ENCODE measurements at regions not wholly inside any gene's neighbourhood (a gene's known extent, or its start where the extent isn't known, plus 50 kb on each side); places are given as distances from the start of the nearest gene placed in this dataset.

- no peak for DNase-seq
Measured at GRCh38 chr13:105969761-105970160, 565.7 kb downstream of the EFNB2 start.

DNA sequence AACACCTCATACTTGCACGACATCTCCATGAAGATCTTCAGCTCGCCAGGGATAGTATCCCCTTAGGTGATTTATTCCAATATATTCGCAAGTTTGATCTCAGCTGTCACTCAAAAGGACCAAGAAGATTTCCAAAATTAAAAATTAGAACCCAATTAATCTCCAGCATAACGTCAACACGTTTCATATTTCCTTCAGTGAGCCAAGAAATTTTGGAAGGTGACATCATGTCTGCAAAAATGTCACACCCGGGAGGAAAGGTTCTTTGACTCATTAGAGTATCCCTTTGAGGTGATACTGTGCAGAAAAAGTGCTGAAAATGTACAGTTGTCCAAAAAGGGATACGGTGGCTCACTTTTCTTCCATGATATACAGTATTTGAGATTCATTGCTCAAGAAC is 569.6 kb downstream of the EFNB2 start:
- no peak for DNase-seq

DNA sequence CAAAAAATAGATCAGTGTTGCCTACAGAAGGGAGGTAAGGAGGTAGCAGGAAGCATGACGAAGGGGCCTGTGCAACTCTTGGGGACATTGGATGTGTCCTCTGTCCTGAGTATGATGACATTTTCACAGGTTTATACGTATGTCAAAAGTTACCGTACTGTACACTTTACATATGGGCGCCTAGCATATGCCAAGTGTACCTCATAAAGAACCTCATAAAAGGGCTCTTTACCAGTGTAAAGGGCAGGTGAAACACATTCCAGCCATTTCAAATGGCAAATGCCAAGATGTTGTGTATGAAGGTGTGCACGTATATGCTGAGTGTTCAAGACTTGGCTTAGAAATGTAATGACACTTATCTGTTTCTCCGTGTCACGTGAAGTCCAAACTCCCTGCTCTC is 573.4 kb downstream of the EFNB2 start:
- no peak for DNase-seq

GRCh38 chr13:105961438-105961837 is 574.0 kb downstream of the EFNB2 start:
- no peak for DNase-seq

- peak; percentile 82 for DNase-seq
Measured at GRCh38 chr13:105960326-105960725, 575.1 kb downstream of the EFNB2 start.

DNA sequence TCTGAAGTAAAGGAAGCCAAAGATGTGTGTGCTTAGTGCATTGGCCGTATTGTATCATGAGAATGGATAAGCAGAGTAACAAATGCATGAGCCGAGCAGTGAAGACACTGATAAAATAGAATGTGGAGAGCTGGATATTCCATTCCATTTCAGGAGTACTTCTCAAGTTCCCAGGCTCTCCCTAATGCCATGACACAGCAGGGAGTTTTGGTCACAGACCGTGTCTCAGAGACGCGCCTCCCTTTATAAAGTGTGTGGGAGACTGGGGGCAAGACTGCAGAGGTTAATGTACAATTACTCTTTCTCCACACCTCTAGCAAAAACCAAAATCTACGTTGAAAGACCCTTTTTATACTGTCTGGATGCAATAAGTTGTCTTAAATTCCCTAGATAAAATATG is 575.6 kb downstream of the EFNB2 start:
- DNase-seq, result no peak

GRCh38 chr13:105957769-105958438 is 577.6 kb downstream of the EFNB2 start:
- DNase-seq, result no peak

DNA sequence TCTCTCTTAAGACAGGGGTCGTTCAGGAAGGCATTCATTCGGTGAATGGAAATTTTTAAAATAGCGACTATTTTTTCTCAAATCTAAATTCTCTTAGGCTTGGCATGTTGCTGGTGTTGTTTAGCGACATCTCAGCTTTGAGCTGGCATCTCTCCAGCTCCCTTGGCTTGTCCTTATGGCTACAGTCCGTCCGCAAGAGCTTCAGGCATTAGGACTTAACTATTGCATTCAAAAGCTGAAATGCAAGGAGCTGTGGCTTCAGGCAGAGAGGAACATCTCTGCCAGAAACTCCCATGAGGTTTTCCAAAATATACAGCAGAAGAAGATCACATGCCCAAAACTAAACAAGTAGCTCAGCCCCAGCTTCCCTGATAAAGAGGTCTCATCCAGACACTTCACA is 578.5 kb downstream of the EFNB2 start:
- no peak for DNase-seq

DNA sequence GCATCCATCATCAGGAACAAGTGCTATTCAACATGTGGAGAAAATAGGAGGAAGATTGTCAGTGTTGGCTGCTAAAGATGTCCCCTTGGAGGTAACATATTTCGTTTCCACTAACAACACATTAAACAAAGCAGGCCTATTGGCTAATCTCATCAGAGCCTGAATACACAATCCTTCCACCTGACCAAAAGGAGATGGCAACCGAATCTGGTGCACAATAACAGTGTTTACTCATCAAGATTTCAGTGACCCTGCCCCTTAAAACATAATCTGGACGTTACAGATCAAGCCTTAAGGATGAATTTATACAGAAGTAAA is 582.5 kb downstream of the EFNB2 start:
- peak; percentile 50 for DNase-seq

DNA sequence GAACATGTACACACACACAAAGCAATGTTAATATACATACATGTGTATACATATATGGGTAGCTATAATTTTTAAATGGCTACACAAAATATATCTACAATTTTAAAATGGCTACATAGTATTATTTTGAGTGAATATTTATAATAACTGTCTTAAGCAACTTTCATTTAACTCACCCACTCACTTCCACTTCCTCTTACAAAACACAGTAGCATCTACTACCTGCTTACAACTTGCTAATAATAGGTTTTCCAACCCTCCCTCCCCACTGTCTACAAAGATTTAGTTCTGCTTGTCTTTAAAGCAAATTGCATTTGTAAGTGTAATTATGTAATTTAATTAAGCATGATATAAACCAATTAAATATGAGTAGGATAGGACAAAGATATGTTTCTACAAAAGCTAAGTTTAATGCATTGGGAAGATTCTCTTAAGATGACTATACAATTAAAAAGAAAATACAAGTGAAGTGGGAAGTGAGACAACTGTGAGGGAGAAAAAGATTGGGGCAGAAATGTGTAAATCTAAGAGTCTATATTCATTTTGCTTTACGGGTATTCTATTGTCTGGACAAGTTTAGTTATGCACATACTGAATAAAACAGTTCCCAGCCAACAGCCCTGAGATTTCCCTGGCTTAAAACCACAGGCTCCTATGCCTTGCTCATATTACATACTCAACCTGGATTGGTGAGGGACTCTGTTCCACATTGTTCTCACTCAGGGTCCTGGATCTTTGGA is 583.1 kb downstream of the EFNB2 start:
- peak; percentile 28 for DNase-seq

- DNase-seq, result peak; percentile 30
Measured at GRCh38 chr13:105948143-105948542, 587.3 kb downstream of the EFNB2 start.

DNA sequence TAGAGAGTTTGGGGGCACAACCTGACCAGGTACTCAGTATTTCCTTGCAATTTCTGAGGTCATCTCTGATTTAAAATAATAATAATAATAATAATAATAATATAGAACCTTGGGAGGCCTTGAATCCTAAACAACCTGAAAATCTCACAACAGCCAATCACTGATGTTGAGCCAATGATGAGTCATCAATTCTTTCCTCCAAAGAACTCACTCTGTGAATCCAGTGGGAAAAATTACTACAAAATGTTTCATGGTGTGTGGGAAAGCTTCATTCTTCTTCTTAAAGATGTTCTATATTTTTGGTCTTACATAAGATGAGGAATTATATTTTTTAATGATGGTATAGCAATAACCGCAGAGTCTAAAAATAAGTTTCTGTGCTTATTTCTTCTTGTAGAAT is 594.6 kb downstream of the EFNB2 start:
- DNase-seq, result no peak

DNA sequence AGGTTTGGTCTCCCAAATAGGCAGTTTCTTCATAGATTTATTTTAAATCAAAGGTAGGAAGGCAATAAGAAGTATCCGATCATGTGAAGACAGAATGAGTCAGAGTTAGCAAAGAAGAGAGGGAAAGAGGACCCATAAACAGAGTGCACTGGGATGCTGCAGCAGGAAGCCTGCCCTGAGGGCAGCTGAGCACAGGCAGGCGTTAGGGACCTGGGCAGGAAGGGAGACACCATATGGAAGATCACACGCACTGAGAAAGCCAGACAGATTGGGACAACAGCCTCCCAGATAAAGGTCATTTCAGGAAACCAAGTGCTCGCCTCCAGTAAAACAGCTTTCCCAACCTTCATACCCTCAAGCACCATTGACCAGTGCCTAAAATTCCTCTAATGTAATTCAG is 598.0 kb downstream of the EFNB2 start:
- DNase-seq, result peak; percentile 82

GRCh38 chr13:105936816-105937215 is 598.6 kb downstream of the EFNB2 start:
- no peak for DNase-seq

DNA sequence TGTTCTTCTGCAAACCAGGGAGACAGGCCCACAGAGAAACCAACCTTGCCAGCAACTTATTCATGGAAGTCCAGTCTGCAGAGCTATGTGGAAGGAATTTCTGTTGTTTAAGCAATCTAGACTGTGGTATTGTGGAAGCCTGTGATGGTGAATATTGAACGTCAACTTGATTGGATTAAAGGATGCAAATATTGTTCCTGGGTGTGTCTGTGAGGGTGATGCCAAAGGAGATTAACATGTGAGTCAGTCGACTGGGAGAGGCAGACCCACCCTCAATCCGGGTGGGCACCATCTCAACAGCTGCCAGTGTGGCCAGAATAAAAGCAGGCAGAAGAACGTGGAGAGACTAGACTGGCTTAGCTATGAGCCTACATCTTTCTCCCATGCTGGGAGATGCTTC is 606.0 kb downstream of the EFNB2 start:
- DNase-seq, result no peak

- no peak for DNase-seq
Measured at GRCh38 chr13:105928901-105929300, 606.6 kb downstream of the EFNB2 start.

GRCh38 chr13:105928048-105928447 is 607.4 kb downstream of the EFNB2 start:
- no peak for DNase-seq

DNA sequence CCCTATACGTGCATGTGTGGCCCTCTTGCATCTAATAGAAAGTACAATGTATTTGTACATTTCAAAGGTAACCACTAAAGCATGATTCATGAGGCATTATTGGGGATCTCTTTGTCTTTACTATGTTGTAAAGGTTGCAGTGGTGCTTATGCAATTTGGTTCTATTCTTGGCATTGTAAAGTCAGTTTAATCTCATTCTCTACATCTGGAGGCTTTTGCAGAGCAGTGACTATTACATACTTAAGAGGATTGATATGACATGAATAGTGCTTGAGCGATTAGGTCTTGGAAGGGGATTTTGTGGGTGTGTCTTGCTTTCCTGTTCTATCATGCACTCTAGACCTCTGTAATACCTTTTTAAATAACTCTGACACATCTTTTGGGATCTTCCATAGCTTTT is 610.0 kb downstream of the EFNB2 start:
- DNase-seq, result no peak

DNA sequence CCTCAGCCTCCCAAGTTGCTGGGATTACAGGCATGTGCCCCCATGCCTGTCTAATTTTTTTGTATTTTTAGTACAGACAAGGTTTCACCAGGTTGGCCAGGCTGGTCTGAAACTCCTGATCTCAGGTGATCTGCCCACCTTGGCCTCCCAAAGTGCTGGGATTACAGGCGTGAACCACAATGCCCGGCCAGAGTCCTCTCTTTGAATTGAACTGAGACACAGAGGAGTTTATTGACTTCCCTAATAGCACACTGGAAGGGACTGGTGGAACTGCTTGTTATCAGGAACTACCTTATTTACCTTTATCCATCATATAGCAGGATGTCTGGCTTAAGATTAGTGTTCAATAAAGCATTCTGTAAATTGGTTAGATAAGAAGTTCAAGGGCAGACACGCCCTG is 613.8 kb downstream of the EFNB2 start:
- DNase-seq, result no peak

- no peak for DNase-seq
Measured at GRCh38 chr13:105920370-105920769, 615.1 kb downstream of the EFNB2 start.

GRCh38 chr13:105918842-105919741 is 616.4 kb downstream of the EFNB2 start:
- peak; percentile 73 for DNase-seq

DNA sequence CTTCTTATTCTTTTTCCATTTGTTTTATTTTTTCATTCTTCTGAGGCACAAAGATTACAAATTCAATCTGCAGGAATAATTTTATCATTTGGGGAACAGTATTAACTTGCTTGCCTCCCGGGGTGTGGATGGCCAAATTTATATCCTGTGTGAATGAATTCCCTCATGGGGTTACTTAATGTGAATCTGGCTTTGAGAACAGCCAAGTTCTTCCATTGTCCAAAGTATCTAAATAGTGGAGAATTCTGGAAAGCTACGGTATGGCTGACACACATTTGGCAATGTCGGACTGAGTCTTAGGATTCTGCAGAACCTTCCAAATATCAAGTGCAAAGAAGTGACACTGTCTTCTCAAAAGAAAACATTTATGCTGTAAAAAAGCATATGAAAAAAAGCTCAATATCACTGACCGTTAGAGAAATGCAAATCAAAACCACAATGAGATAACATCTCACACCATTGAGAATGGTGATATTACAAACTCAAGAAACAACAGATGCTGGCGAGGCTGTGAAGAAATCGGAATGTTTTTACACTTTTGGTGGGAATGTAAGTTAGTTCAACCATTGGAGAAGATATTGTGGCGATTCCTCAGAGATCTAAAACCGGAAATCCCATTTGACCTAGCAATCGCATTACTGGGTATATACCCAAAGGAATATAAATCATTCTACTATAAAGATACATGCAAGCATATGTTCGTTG is 620.2 kb downstream of the EFNB2 start:
- no peak for DNase-seq
